GM12878 (cell line): ENCODE measurements at regions not wholly inside any gene's neighbourhood (a gene's known extent, or its start where the extent isn't known, plus 50 kb on each side); places are given as distances from the start of the nearest gene placed in this dataset.

Experiments used
- ATAC-seq: fragments of 200-7000 bp; cut with Tn5 transposase; 3 replicates; pipeline ENCODE4 v1.9.1; 2020; ENCODE audit warnings: mild to moderate bottlenecking, moderate library complexity
- BruUV-seq: library from RNA; stranded (reverse); fragments of 400-500 nt; replicated peaks from 2 replicates; lab custom pipeline; 2021; lab: Mats Ljungman, UMichigan
- CTCF ChIA-PET: fragments of 300-600 bp; sonication (Branson Sonifier 250); formaldehyde crosslinking; extraction: SDS; loops from one replicate; lab custom pipeline; 2021; ENCODE audit warnings: inconsistent platforms; lab: Yijun Ruan, JAX
- POLR2A ChIA-PET: fragments of 350-600 bp; formaldehyde crosslinking; extraction: SDS; loops from one replicate; lab custom pipeline; 2021; ENCODE audit warnings: inconsistent platforms; lab: Charles Lee
- RAD21 ChIA-PET: fragments of 300-600 bp; sonication (Branson Sonifier 250); formaldehyde crosslinking; loops from one replicate; lab custom pipeline; 2023; ENCODE audit warnings: antibody characterized with exemption; ENCODE audit not compliant: unreplicated experiment; lab: Charles Lee
- SMC1A ChIA-PET: fragments of 300-600 bp; sonication (Branson Sonifier 250); formaldehyde crosslinking; loops from one replicate; lab custom pipeline; 2023; ENCODE audit not compliant: unreplicated experiment, uncharacterized antibody; lab: Charles Lee
- DNase-seq: peaks from one replicate; pipeline ENCODE4 v3.0.0-alpha.2; 2011; ENCODE audit warnings: low read depth, low spot score
- FAIRE-seq: peaks from 3 replicates; lab custom pipeline; 2011; peaks lifted over from hg19 to GRCh38; lab: Jason Lieb, UNC
- H2AFZ ChIP-seq: 2 replicates; pipeline ENCODE4 v1.6.0; 2011; ENCODE audit warnings: low read depth, low read length, control low read depth; ENCODE audit not compliant: control insufficient read depth
- H3K27ac ChIP-seq: 2 replicates; pipeline ENCODE4 v1.5.1; 2011; ENCODE audit warnings: control low read depth; ENCODE audit not compliant: control insufficient read depth, insufficient read depth
- H3K27me3 ChIP-seq, 2 experiments: replicated peaks in 1 of 2; 2 replicates each; pipeline versions ENCODE4 v1.6.0 to v1.6.1; 2011; ENCODE audit warnings: low read length in 1 of 2; ENCODE audit not compliant: control insufficient read depth in 2 of 2, insufficient read depth in 2 of 2
- H3K36me3 ChIP-seq, 2 experiments: 2 replicates each; pipeline ENCODE4 v1.5.1; 2011; ENCODE audit warnings: low read length in 1 of 2; ENCODE audit not compliant: control insufficient read depth in 2 of 2, insufficient read depth in 2 of 2
- H3K4me1 ChIP-seq: 2 replicates; pipeline ENCODE4 v1.6.1; 2011; ENCODE audit warnings: mild to moderate bottlenecking, low read length, moderate library complexity, mixed read lengths; ENCODE audit not compliant: control insufficient read depth, insufficient read depth
- H3K4me2 ChIP-seq: 2 replicates; pipeline ENCODE4 v1.6.0; 2011; ENCODE audit warnings: control low read depth; ENCODE audit not compliant: control insufficient read depth, insufficient read depth
- H3K4me3 ChIP-seq: fragments of 200-600 bp; sonication (generic); 2 replicates; pipeline ENCODE4 v1.5.1; 2016
- H3K79me2 ChIP-seq: 2 replicates; pipeline ENCODE4 v1.6.0; 2011; ENCODE audit warnings: low read length; ENCODE audit not compliant: control insufficient read depth, insufficient read depth
- H3K9ac ChIP-seq: 2 replicates; pipeline ENCODE4 v1.8.0; 2011; ENCODE audit warnings: low read length, control low read depth, mixed read lengths; ENCODE audit not compliant: control insufficient read depth, insufficient read depth
- H3K9me3 ChIP-seq: replicated peaks from 3 replicates; pipeline ENCODE4 v1.5.1; 2011; ENCODE audit warnings: mild to moderate bottlenecking, low read length; ENCODE audit not compliant: control insufficient read depth, insufficient read depth
- H4K20me1 ChIP-seq: 2 replicates; pipeline ENCODE4 v1.6.0; 2011; ENCODE audit not compliant: control insufficient read depth, insufficient read depth
- FOXM1 ChIP-seq: IDR thresholded peaks from 2 replicates; pipeline ENCODE4 v1.6.1; 2012; ENCODE audit warnings: low read depth, mild to moderate bottlenecking, inconsistent platforms, low read length, moderate library complexity
- HDAC6 ChIP-seq: fragments of 200-600 bp; sonication (generic); IDR thresholded peaks from one replicate; pipeline ENCODE4 v1.8.0; 2017; ENCODE audit warnings: antibody characterized with exemption; ENCODE audit not compliant: unreplicated experiment
- POLR2AphosphoS5 ChIP-seq: IDR thresholded peaks from 2 replicates; pipeline ENCODE4 v1.6.1; 2011; ENCODE audit warnings: mild to moderate bottlenecking, low read length, inconsistent platforms
- SMAD5 ChIP-seq: IDR thresholded peaks from 2 replicates; pipeline ENCODE4 v1.6.1; 2016; ENCODE audit warnings: antibody characterized with exemption, low read depth
- SREBF1 ChIP-seq: IDR thresholded peaks from 2 replicates; pipeline ENCODE4 v1.6.1; 2012; ENCODE audit warnings: mild to moderate bottlenecking, low read length
- TCF7 ChIP-seq: IDR thresholded peaks from 2 replicates; pipeline ENCODE4 v1.6.1; 2014; ENCODE audit warnings: antibody characterized with exemption, borderline replicate concordance
- ZNF24 ChIP-seq: fragments of 450-650 bp; IDR thresholded peaks from 2 replicates; pipeline ENCODE4 v1.6.1; 2017; ENCODE audit warnings: antibody characterized with exemption, mild to moderate bottlenecking
- WGBS: methylation state at CpG from one replicate; pipeline ENCODE4 v1.1.6; 2016; ENCODE audit warnings: low lambda C conversion rate; ENCODE audit not compliant: insufficient replicate concordance, insufficient coverage; ENCODE audit errors: missing lambda C conversion rate; 5-methylcytosine and 5-hydroxymethylcytosine counted together
- in situ Hi-C: fragments of 300-500 bp; cut with MboI; formaldehyde crosslinking; loops from 9 replicates; pipeline ENCODE4 v1.14.3; 2018; ENCODE audit warnings: mixed read lengths
- intact Hi-C: fragments of 100-400 bp; cut with micrococcal nuclease; formaldehyde crosslinking; loops from one replicate; pipeline ENCODE4 v1.14.2; 2022; ENCODE audit not compliant: unreplicated experiment
- TF ChIP-seq, protein P1 (sequence below): IDR thresholded peaks from 2 replicates; pipeline ENCODE4 v1.6.1; 2011; ENCODE audit warnings: low read depth, low read length, improper control_type of control experiment, borderline replicate concordance
- TF ChIP-seq, protein P2 (sequence below): IDR thresholded peaks from 2 replicates; pipeline ENCODE4 v1.6.1; 2012; ENCODE audit warnings: mild to moderate bottlenecking, low read depth, low read length
- TF ChIP-seq, protein P3 (sequence below): fragments of 450-650 bp; formaldehyde crosslinking; IDR thresholded peaks from 2 replicates; pipeline ENCODE4 v1.5.0; 2022; ENCODE audit warnings: mild to moderate bottlenecking, missing genetic modification characterization

DNA sequence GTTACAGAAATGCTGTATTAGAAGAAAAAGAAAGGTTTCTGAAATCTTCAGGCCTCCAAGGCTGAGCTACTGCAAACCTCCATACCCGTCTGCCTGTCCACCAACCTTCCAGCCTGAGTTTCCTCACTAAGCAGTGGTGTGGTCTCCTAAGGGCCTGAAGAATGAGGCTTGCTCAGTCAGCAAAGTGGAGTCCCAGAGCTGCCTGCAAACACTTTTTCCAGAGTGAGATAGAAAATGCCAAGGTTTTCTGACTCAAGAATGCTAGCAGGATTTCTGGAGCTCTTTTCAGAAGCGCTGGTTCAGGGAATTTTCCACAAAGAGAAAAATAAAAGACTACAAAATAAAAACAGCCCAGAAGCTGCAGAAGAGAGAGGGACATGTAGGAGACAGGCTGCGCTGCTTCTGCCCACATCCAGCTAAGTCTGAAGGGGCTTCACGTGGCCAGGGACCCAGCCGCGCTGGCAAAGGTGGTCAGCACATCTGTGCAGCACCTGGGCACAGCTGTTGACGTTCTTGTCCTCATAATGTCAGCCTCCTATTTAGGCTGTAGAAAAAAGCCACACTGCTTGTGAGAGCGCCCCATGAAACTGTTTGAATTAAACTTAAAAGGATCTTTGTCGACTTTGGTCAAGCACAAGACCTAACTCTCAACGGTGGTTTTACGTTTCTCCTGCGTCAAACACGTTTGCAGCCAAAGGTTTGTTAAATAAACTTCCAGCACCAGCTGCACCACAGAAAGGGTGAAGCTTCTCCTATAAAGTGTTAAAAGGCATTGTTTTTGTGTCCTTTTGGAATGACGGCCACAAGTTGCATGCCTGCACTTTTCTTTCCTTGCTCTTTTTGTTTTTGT is 209.0 kb downstream of the THBS2 start:
- Histone ChIP-seq H2AFZ (no peak overlapping the region), H3K9ac (no peak overlapping the region), H3K79me2 (no peaks in the 10 kb centered on the region), H3K4me3 (no peak overlapping the region), H3K27ac (no peak overlapping the region), H3K4me1 (no peaks in the 10 kb centered on the region), H4K20me1 (no peaks in the 10 kb centered on the region), H3K36me3 (no peaks in the 10 kb centered on the region), H3K27me3 (no peaks in the 10 kb centered on the region), H3K4me2 (no peak overlapping the region), H3K9me3 (no peaks in the 10 kb centered on the region)
- ChIA-PET CTCF (no interaction called here), SMC1A (no interaction called here), RAD21 (no interaction called here), POLR2A (no interaction called here)
- BruUV-seq, result no TSS peak
- TF ChIP-seq TCF7 (no peak), SREBF1 (no peak), ZNF24 (no peak), POLR2AphosphoS5 (no peak), FOXM1 (no peak)
- TF ChIP-seq, protein P1, sequence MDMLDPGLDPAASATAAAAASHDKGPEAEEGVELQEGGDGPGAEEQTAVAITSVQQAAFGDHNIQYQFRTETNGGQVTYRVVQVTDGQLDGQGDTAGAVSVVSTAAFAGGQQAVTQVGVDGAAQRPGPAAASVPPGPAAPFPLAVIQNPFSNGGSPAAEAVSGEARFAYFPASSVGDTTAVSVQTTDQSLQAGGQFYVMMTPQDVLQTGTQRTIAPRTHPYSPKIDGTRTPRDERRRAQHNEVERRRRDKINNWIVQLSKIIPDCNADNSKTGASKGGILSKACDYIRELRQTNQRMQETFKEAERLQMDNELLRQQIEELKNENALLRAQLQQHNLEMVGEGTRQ, result no peak
- intact Hi-C loops, result no loop called here
- 57% methylated on average over 14 of the region's 14 CpGs for WGBS
- no peak for ATAC-seq
- FAIRE-seq, result no peak
- in situ Hi-C loops, result no loop called here
- no peak for DNase-seq

DNA sequence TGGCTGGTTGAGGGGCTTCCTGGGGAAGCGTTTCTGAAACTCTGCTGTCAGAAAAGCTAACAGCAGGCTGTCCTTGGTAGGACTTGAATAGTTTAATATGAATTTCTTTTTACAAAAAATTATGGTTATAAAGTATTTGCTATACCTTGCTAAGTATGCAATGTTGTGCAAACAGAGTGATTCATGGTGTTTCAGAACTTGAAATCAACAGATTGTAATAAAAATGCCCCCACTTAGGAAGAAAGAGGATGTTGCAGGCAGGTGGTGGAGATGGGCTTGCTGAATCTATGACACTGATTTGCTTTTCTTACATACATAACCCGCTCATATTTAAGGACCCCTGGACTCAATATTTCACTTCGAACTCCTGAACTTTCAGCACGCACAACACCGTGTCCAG is 211.6 kb downstream of the THBS2 start:
- Histone ChIP-seq H3K36me3 (no peaks in the 10 kb centered on the region), H3K4me2 (no peak overlapping the region), H2AFZ (no peak overlapping the region), H3K79me2 (no peaks in the 10 kb centered on the region), H3K27me3 (no peaks in the 10 kb centered on the region), H3K9me3 (no peaks in the 10 kb centered on the region), H4K20me1 (no peaks in the 10 kb centered on the region), H3K4me3 (no peak overlapping the region), H3K9ac (no peak overlapping the region), H3K4me1 (no peaks in the 10 kb centered on the region), H3K27ac (no peak overlapping the region)
- intact Hi-C loops, result no loop called here
- DNase-seq (no peak), FAIRE-seq (no peak), ATAC-seq (no peak)
- CTCF ChIA-PET, result no interaction called here
- in situ Hi-C loops, result no loop called here
- 76% methylated on average over 5 of the region's 5 CpGs for WGBS
- no TSS peak for BruUV-seq
- SMC1A ChIA-PET, result no interaction called here
- RAD21 ChIA-PET, result no interaction called here
- POLR2A ChIA-PET, result no interaction called here
- TF ChIP-seq, protein P2, sequence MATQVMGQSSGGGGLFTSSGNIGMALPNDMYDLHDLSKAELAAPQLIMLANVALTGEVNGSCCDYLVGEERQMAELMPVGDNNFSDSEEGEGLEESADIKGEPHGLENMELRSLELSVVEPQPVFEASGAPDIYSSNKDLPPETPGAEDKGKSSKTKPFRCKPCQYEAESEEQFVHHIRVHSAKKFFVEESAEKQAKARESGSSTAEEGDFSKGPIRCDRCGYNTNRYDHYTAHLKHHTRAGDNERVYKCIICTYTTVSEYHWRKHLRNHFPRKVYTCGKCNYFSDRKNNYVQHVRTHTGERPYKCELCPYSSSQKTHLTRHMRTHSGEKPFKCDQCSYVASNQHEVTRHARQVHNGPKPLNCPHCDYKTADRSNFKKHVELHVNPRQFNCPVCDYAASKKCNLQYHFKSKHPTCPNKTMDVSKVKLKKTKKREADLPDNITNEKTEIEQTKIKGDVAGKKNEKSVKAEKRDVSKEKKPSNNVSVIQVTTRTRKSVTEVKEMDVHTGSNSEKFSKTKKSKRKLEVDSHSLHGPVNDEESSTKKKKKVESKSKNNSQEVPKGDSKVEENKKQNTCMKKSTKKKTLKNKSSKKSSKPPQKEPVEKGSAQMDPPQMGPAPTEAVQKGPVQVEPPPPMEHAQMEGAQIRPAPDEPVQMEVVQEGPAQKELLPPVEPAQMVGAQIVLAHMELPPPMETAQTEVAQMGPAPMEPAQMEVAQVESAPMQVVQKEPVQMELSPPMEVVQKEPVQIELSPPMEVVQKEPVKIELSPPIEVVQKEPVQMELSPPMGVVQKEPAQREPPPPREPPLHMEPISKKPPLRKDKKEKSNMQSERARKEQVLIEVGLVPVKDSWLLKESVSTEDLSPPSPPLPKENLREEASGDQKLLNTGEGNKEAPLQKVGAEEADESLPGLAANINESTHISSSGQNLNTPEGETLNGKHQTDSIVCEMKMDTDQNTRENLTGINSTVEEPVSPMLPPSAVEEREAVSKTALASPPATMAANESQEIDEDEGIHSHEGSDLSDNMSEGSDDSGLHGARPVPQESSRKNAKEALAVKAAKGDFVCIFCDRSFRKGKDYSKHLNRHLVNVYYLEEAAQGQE, result no peak
- TF ChIP-seq HDAC6 (no peak), SMAD5 (no peak)
- TF ChIP-seq, protein P3, sequence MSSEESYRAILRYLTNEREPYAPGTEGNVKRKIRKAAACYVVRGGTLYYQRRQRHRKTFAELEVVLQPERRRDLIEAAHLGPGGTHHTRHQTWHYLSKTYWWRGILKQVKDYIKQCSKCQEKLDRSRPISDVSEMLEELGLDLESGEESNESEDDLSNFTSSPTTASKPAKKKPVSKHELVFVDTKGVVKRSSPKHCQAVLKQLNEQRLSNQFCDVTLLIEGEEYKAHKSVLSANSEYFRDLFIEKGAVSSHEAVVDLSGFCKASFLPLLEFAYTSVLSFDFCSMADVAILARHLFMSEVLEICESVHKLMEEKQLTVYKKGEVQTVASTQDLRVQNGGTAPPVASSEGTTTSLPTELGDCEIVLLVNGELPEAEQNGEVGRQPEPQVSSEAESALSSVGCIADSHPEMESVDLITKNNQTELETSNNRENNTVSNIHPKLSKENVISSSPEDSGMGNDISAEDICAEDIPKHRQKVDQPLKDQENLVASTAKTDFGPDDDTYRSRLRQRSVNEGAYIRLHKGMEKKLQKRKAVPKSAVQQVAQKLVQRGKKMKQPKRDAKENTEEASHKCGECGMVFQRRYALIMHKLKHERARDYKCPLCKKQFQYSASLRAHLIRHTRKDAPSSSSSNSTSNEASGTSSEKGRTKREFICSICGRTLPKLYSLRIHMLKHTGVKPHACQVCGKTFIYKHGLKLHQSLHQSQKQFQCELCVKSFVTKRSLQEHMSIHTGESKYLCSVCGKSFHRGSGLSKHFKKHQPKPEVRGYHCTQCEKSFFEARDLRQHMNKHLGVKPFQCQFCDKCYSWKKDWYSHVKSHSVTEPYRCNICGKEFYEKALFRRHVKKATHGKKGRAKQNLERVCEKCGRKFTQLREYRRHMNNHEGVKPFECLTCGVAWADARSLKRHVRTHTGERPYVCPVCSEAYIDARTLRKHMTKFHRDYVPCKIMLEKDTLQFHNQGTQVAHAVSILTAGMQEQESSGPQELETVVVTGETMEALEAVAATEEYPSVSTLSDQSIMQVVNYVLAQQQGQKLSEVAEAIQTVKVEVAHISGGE, result no peak
